ENCODE measurements at regions not wholly inside any gene's neighbourhood (a gene's known extent, or its start where the extent isn't known, plus 50 kb on each side); places are given as distances from the start of the nearest gene placed in this dataset.

DNA sequence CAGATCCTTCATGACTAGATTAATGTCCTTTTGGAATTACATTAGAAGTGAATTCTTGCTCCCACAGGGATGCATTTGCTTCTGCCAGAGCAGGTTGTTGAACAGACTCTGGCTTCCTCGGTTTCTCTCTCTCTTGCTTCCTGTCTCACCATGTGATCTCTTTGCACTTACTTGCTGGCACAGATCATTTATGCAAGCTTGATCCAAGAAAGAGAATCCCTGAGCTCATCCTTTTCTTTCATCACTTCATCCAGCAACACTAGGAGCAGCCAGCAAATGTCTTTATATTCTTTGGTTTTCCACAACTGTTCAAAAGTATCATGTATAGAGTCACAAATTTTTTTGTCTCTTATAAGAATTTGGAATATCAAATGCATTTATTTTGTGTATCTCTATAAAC lies 313.5 kb downstream of the ZNF326 start:
- Histone ChIP-seq H3K4me3 (ENCODE audit: low read depth, low read length, poor library complexity, severe bottlenecking) (no peak overlapping the region), H3K9me2 (ENCODE audit: low read depth, low read length) (no peaks in the 10 kb centered on the region), H3K36me3 (ENCODE audit: insufficient read depth, low read length) (no peaks in the 10 kb centered on the region), H3K79me2 (ENCODE audit: insufficient read depth, low read length) (no peaks in the 10 kb centered on the region), H2AFZ (ENCODE audit: low read length) (no peak overlapping the region), H3K27ac (ENCODE audit: low read depth, low read length, poor library complexity, severe bottlenecking) (no peak overlapping the region), H3K4me1 (ENCODE audit: insufficient read depth, low read length, severe bottlenecking) (no peaks in the 10 kb centered on the region), H3K27me3 (ENCODE audit: insufficient read depth, low read length) (no peaks in the 10 kb centered on the region), H3K9me3 (ENCODE audit: low read length) (no peaks in the 10 kb centered on the region), H3K4me2 (ENCODE audit: low read length) (no peak overlapping the region), H3K9ac (ENCODE audit: low read length) (no peak overlapping the region), H3F3A (ENCODE audit: insufficient read depth, low read length) (no peaks in the 10 kb centered on the region), H4K20me1 (ENCODE audit: insufficient read depth, low read length) (no peaks in the 10 kb centered on the region)
- TF ChIP-seq, protein P1, sequence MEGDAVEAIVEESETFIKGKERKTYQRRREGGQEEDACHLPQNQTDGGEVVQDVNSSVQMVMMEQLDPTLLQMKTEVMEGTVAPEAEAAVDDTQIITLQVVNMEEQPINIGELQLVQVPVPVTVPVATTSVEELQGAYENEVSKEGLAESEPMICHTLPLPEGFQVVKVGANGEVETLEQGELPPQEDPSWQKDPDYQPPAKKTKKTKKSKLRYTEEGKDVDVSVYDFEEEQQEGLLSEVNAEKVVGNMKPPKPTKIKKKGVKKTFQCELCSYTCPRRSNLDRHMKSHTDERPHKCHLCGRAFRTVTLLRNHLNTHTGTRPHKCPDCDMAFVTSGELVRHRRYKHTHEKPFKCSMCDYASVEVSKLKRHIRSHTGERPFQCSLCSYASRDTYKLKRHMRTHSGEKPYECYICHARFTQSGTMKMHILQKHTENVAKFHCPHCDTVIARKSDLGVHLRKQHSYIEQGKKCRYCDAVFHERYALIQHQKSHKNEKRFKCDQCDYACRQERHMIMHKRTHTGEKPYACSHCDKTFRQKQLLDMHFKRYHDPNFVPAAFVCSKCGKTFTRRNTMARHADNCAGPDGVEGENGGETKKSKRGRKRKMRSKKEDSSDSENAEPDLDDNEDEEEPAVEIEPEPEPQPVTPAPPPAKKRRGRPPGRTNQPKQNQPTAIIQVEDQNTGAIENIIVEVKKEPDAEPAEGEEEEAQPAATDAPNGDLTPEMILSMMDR (IDR thresholded peaks at IDR 0.05; ENCODE audit: low read length), result no peak
- no peak for TF ChIP-seq EZH2 (IDR thresholded peaks at IDR 0.05; ENCODE audit: borderline replicate concordance, low read length)

DNA sequence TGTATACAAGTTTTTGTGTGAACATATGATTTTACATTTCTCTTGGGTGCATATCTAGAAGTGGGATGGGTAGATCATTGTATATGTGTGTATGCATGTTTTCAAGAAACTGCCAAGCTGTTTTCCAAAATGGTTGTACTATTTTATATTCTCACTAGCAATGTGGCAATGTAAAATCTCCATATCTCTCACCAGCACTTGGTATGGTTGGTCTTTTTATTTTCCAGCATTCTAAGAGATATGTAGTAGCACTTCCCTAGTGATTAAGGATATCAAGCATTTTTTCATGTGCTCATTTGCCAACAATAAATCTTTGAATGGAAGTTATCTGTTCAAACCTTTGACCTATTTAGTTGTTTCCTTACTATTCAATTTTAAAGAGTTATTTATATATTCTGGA lies 310.7 kb downstream of the ZNF326 start:
- H2AFZ ChIP-seq (ENCODE audit: low read length), result no peak overlapping the region
- H3F3A ChIP-seq (ENCODE audit: insufficient read depth, low read length), result no peaks in the 10 kb centered on the region
- no peaks in the 10 kb centered on the region for H3K9me2 ChIP-seq (ENCODE audit: low read depth, low read length)
- H3K79me2 ChIP-seq (ENCODE audit: insufficient read depth, low read length), result no peaks in the 10 kb centered on the region
- H3K27me3 ChIP-seq (ENCODE audit: insufficient read depth, low read length), result no peaks in the 10 kb centered on the region
- no peaks in the 10 kb centered on the region for H3K36me3 ChIP-seq (ENCODE audit: insufficient read depth, low read length)
- no peak overlapping the region for H3K27ac ChIP-seq (ENCODE audit: low read depth, low read length, poor library complexity, severe bottlenecking)
- TF ChIP-seq EZH2 (IDR thresholded peaks at IDR 0.05; ENCODE audit: borderline replicate concordance, low read length), result no peak
- TF ChIP-seq, protein P1 (IDR thresholded peaks at IDR 0.05; ENCODE audit: low read length), result no peak
- no peak overlapping the region for H3K4me3 ChIP-seq (ENCODE audit: low read depth, low read length, poor library complexity, severe bottlenecking)
- H3K9ac ChIP-seq (ENCODE audit: low read length), result no peak overlapping the region
- H3K9me3 ChIP-seq (ENCODE audit: low read length), result no peaks in the 10 kb centered on the region
- H3K4me1 ChIP-seq (ENCODE audit: insufficient read depth, low read length, severe bottlenecking), result no peaks in the 10 kb centered on the region
- H4K20me1 ChIP-seq (ENCODE audit: insufficient read depth, low read length), result no peaks in the 10 kb centered on the region
- no peak overlapping the region for H3K4me2 ChIP-seq (ENCODE audit: low read length)

DNA sequence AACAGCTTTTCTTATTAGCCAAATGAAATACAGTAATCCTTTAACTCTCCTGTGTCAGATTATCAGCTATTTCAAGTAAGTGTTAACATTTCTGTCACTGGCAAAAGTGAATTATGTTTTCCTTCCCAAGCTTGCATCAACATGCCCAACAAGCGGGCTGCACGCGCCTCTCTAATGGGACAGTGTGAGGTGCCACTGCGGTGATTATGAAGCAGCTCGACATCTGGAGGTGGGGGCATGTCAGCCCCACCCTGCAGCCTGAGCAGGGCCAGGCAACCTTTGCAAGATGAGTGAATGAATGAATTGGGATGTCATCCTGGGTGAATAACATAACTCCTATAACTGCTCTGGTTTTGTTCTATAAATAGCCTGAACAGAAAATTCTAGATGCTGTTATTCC lies 301.4 kb downstream of the ZNF326 start:
- no peaks in the 10 kb centered on the region for H3K36me3 ChIP-seq (ENCODE audit: insufficient read depth, low read length)
- H3K4me2 ChIP-seq (ENCODE audit: low read length), result no peak overlapping the region
- no peaks in the 10 kb centered on the region for H3K79me2 ChIP-seq (ENCODE audit: insufficient read depth, low read length)
- H3K27me3 ChIP-seq (ENCODE audit: insufficient read depth, low read length), result no peaks in the 10 kb centered on the region
- no peaks in the 10 kb centered on the region for H4K20me1 ChIP-seq (ENCODE audit: insufficient read depth, low read length)
- H3K9me3 ChIP-seq (ENCODE audit: low read length), result no peaks in the 10 kb centered on the region
- no peaks in the 10 kb centered on the region for H3K4me1 ChIP-seq (ENCODE audit: insufficient read depth, low read length, severe bottlenecking)
- no peak overlapping the region for H3K27ac ChIP-seq (ENCODE audit: low read depth, low read length, poor library complexity, severe bottlenecking)
- no peak overlapping the region for H3K4me3 ChIP-seq (ENCODE audit: low read depth, low read length, poor library complexity, severe bottlenecking)
- no peak overlapping the region for H2AFZ ChIP-seq (ENCODE audit: low read length)
- TF ChIP-seq, protein P1 (IDR thresholded peaks at IDR 0.05; ENCODE audit: low read length), result no peak
- no peak for TF ChIP-seq EZH2 (IDR thresholded peaks at IDR 0.05; ENCODE audit: borderline replicate concordance, low read length)
- H3K9ac ChIP-seq (ENCODE audit: low read length), result no peak overlapping the region
- no peaks in the 10 kb centered on the region for H3K9me2 ChIP-seq (ENCODE audit: low read depth, low read length)
- no peaks in the 10 kb centered on the region for H3F3A ChIP-seq (ENCODE audit: insufficient read depth, low read length)
